OCI-LY1 (cell line): ENCODE measurements at regions not wholly inside any gene's neighbourhood (a gene's known extent, or its start where the extent isn't known, plus 50 kb on each side); places are given as distances from the start of the nearest gene placed in this dataset.

Source experiments
- H2AFZ ChIP-seq: fragments of 200-600 bp; sonication (generic), shearing (Covaris generic); 2 replicates; pipeline ENCODE4 v1.6.0; 2014; ENCODE audit warnings: antibody characterized with exemption, mild to moderate bottlenecking, low read length
- H3F3A ChIP-seq: fragments of 200-600 bp; sonication (generic), shearing (Covaris generic); 2 replicates; pipeline ENCODE4 v1.6.0; 2014; ENCODE audit warnings: mild to moderate bottlenecking, antibody characterized with exemption, low read length, moderate library complexity; ENCODE audit not compliant: insufficient read depth
- H3K27ac ChIP-seq: fragments of 200-600 bp; sonication (generic); 2 replicates; pipeline ENCODE4 v1.5.1; 2014; ENCODE audit warnings: low read length, mixed run types, mild to moderate bottlenecking, low read depth; ENCODE audit not compliant: poor library complexity, severe bottlenecking
- H3K27me3 ChIP-seq: fragments of 200-600 bp; sonication (generic); 2 replicates; pipeline ENCODE4 v1.6.0; 2014; ENCODE audit warnings: antibody characterized with exemption, mild to moderate bottlenecking, low read length, moderate library complexity; ENCODE audit not compliant: insufficient read depth
- H3K36me3 ChIP-seq: fragments of 200-600 bp; sonication (generic); 2 replicates; pipeline ENCODE4 v1.6.1; 2014; ENCODE audit warnings: mild to moderate bottlenecking, antibody characterized with exemption, low read length, moderate library complexity, mixed read lengths; ENCODE audit not compliant: insufficient read depth
- H3K4me1 ChIP-seq: fragments of 200-600 bp; sonication (generic); 2 replicates; pipeline ENCODE4 v1.5.1; 2014; ENCODE audit warnings: mild to moderate bottlenecking, low read length, moderate library complexity; ENCODE audit not compliant: insufficient read depth, severe bottlenecking
- H3K4me2 ChIP-seq: fragments of 200-600 bp; sonication (generic), shearing (Covaris generic); 2 replicates; pipeline ENCODE4 v1.6.1; 2014; ENCODE audit warnings: low read length
- H3K4me3 ChIP-seq: fragments of 200-600 bp; sonication (generic); 2 replicates; pipeline ENCODE4 v1.5.1; 2014; ENCODE audit warnings: low read length, low read depth, mild to moderate bottlenecking, mixed read lengths; ENCODE audit not compliant: poor library complexity, severe bottlenecking
- H3K79me2 ChIP-seq: fragments of 200-600 bp; shearing (Covaris generic); 2 replicates; pipeline ENCODE4 v1.6.1; 2016; ENCODE audit warnings: mixed run types, low read length, mixed read lengths; ENCODE audit not compliant: insufficient read depth
- H3K9ac ChIP-seq: fragments of 200-600 bp; sonication (generic), shearing (Covaris generic); 2 replicates; pipeline ENCODE4 v1.6.1; 2014; ENCODE audit warnings: mild to moderate bottlenecking, low read length, mixed read lengths
- H3K9me2 ChIP-seq: fragments of 200-600 bp; sonication (generic), shearing (Covaris generic); 2 replicates; pipeline ENCODE4 v1.6.1; 2014; ENCODE audit warnings: low read depth, mild to moderate bottlenecking, low read length, mixed read lengths
- H3K9me3 ChIP-seq: fragments of 200-600 bp; shearing (Covaris generic); 2 replicates; pipeline ENCODE4 v1.6.1; 2014; ENCODE audit warnings: low read length, mixed read lengths
- H4K20me1 ChIP-seq: fragments of 200-600 bp; sonication (generic), shearing (Covaris generic); 2 replicates; pipeline ENCODE4 v1.6.0; 2016; ENCODE audit warnings: mild to moderate bottlenecking, low read length; ENCODE audit not compliant: insufficient read depth
- EZH2 ChIP-seq: fragments of 200-600 bp; sonication (generic), shearing (Covaris generic); IDR thresholded peaks from 2 replicates; pipeline ENCODE4 v1.8.0; 2017; ENCODE audit warnings: borderline replicate concordance, mixed run types, mild to moderate bottlenecking, antibody characterized with exemption, low read length, moderate library complexity, mixed read lengths
- TF ChIP-seq, protein P1 (sequence below): fragments of 200-600 bp; sonication (generic), shearing (Covaris generic); IDR thresholded peaks from 2 replicates; pipeline ENCODE4 v1.5.1; 2017; ENCODE audit warnings: mild to moderate bottlenecking, antibody characterized with exemption, low read length, moderate library complexity, mixed read lengths

DNA sequence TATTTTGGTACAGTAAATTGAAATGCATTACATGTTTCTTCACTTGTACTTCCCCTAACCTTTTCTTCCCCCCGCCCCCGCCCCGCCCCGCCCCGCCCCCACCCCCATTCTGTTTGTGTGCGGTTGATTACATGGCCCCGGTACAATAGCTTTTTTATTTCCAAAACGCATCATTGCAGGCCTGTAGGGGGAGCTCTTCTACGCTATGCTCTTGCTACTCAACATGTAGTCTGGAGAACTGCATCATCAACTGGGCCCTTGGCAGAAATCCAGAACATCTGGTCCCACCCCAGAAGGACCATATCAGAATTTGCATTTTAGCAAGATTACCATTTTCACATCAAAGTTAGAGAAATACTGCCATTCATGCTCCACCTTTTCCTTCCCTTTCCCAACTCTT, 333.3 kb upstream of the DDX53 start:
- no peaks in the 10 kb centered on the region for H3K9me3 ChIP-seq
- no peak overlapping the region for H3K4me3 ChIP-seq
- no peaks in the 10 kb centered on the region for H4K20me1 ChIP-seq
- H3K27me3 ChIP-seq, result no peaks in the 10 kb centered on the region
- H2AFZ ChIP-seq, result no peak overlapping the region
- no peaks in the 10 kb centered on the region for H3K36me3 ChIP-seq
- no peaks in the 10 kb centered on the region for H3F3A ChIP-seq
- no peak overlapping the region for H3K4me2 ChIP-seq
- TF ChIP-seq, protein P1, sequence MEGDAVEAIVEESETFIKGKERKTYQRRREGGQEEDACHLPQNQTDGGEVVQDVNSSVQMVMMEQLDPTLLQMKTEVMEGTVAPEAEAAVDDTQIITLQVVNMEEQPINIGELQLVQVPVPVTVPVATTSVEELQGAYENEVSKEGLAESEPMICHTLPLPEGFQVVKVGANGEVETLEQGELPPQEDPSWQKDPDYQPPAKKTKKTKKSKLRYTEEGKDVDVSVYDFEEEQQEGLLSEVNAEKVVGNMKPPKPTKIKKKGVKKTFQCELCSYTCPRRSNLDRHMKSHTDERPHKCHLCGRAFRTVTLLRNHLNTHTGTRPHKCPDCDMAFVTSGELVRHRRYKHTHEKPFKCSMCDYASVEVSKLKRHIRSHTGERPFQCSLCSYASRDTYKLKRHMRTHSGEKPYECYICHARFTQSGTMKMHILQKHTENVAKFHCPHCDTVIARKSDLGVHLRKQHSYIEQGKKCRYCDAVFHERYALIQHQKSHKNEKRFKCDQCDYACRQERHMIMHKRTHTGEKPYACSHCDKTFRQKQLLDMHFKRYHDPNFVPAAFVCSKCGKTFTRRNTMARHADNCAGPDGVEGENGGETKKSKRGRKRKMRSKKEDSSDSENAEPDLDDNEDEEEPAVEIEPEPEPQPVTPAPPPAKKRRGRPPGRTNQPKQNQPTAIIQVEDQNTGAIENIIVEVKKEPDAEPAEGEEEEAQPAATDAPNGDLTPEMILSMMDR, result peak; percentile 34; the same call in 1 of the 2 replicates
- no peak for TF ChIP-seq EZH2
- H3K4me1 ChIP-seq, result peaks cover 9% of the 10 kb centered on the region
- no peak overlapping the region for H3K9ac ChIP-seq
- H3K79me2 ChIP-seq, result no peaks in the 10 kb centered on the region
- peak overlapping the region; percentile 46 for H3K27ac ChIP-seq
- no peaks in the 10 kb centered on the region for H3K9me2 ChIP-seq

DNA sequence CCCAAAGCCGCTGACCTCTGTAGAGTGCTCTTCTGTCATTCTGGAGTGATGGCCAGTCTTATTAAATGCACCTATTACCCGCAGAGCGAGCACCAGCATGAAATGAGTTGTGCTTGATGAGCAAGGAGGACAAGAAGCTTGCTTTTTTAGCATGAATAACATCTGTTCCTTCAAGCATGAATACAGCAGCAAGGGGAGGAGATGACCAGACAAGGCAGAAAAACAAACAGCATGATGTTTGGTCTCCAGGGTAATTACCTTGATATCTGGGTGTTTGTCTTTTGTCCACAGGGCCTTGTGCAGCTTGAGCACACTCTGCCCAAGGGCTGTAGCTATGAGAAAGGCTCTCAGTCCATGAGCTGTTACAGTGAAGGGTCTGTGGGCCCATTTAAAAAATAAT, 324.8 kb upstream of the DDX53 start:
- H3K79me2 ChIP-seq, result no peaks in the 10 kb centered on the region
- no peak overlapping the region for H2AFZ ChIP-seq
- H3K9me2 ChIP-seq, result no peaks in the 10 kb centered on the region
- TF ChIP-seq EZH2, result no peak
- TF ChIP-seq, protein P1, result no peak
- H3K9ac ChIP-seq, result no peak overlapping the region; the same call in 1 of the 2 replicates
- H3K36me3 ChIP-seq, result no peaks in the 10 kb centered on the region
- no peaks in the 10 kb centered on the region for H3F3A ChIP-seq
- no peaks in the 10 kb centered on the region for H4K20me1 ChIP-seq
- no peak overlapping the region; the same call in 1 of the 2 replicates for H3K4me2 ChIP-seq
- H3K9me3 ChIP-seq, result no peaks in the 10 kb centered on the region
- H3K27me3 ChIP-seq, result no peaks in the 10 kb centered on the region
- H3K27ac ChIP-seq, result peak overlapping the region; percentile 75
- H3K4me1 ChIP-seq, result peaks cover 32% of the 10 kb centered on the region
- H3K4me3 ChIP-seq, result no peak overlapping the region

DNA sequence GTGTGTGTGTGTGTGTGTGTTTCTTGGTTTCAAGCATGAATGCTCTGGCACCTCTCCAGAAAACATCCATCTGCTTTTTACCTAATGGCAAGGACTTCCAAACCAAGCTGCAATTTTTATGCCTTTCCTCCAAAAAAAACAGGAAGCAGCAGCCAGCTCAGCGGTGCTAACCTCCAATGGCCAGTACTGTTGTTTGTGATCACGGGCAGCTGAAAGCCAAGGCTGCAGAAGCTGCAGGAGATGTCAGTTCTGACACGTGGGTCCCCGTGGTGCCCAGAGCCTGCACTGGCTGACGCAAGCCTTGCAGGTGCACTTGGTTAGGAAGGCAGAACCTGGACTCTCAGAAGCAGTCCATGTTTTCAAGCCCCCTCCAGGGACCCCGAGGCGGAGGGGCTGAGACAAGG, 313.6 kb upstream of the DDX53 start:
- peak overlapping the region; percentile 75 for H3K27ac ChIP-seq
- no peaks in the 10 kb centered on the region for H4K20me1 ChIP-seq
- TF ChIP-seq, protein P1, result no peak
- no peak for TF ChIP-seq EZH2
- H3K27me3 ChIP-seq, result no peaks in the 10 kb centered on the region
- H3K4me3 ChIP-seq, result no peak overlapping the region
- H3K9me3 ChIP-seq, result no peaks in the 10 kb centered on the region
- H3F3A ChIP-seq, result no peaks in the 10 kb centered on the region
- peak overlapping the region; percentile 11; the same call in 1 of the 2 replicates for H3K4me2 ChIP-seq
- H3K4me1 ChIP-seq, result peaks cover 28% of the 10 kb centered on the region
- H3K79me2 ChIP-seq, result no peaks in the 10 kb centered on the region
- H3K9ac ChIP-seq, result no peak overlapping the region
- no peaks in the 10 kb centered on the region for H3K9me2 ChIP-seq
- H2AFZ ChIP-seq, result no peak overlapping the region
- H3K36me3 ChIP-seq, result no peaks in the 10 kb centered on the region
